Progenitor cell of endocrine pancreas (in vitro differentiated cells): ENCODE measurements at regions not wholly inside any gene's neighbourhood (a gene's known extent, or its start where the extent isn't known, plus 50 kb on each side); places are given as distances from the start of the nearest gene placed in this dataset.

Experiments used
- DNase-seq: peaks from one replicate; pipeline ENCODE4 v3.0.0; 2021; ENCODE audit warnings: low spot score; ENCODE audit not compliant: unreplicated experiment
- H3K27ac Mint-ChIP-seq: 2 replicates; pipeline ENCODE4 v1.8.0; 2021; ENCODE audit warnings: mild to moderate bottlenecking, moderate library complexity, mixed read lengths
- H3K27me3 Mint-ChIP-seq: 2 replicates; pipeline ENCODE4 v1.8.0; 2021; ENCODE audit warnings: mixed read lengths
- H3K36me3 Mint-ChIP-seq: 2 replicates; pipeline ENCODE4 v1.8.0; 2022; ENCODE audit warnings: mixed read lengths; ENCODE audit not compliant: insufficient read depth
- H3K4me1 Mint-ChIP-seq: 2 replicates; pipeline ENCODE4 v1.8.0; 2021; ENCODE audit warnings: low read depth, mixed read lengths
- H3K4me3 Mint-ChIP-seq: 2 replicates; pipeline ENCODE4 v1.8.0; 2021; ENCODE audit warnings: low read depth, mild to moderate bottlenecking, moderate library complexity, mixed read lengths
- H3K9me3 Mint-ChIP-seq: 2 replicates; pipeline ENCODE4 v1.8.0; 2021; ENCODE audit warnings: low read depth, mixed read lengths
- TF ChIP-seq, protein P1 (sequence below): fragments of 200-600 bp; sonication (generic); IDR thresholded peaks from one replicate; pipeline ENCODE4 v1.5.0; 2021; ENCODE audit warnings: antibody characterized with exemption, mild to moderate bottlenecking; ENCODE audit not compliant: unreplicated experiment

DNA sequence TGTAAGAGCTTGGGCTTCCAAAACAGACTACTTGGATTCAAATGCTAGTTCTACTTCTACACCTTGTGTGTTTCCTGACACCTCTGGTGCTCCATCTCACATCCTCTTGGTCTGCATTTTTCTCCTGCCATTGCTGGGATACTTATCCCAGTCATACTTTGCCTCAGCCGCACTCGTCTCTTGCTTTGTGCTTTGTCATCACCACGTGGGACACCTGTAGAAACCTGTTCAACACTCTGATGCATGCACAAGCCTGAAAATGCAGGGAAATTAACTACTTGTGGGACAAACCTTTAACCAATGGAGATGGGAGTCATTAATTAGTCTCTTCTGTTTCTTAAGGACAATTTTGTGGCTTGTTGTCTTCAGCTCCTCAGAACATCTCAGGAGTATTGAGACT is 94.2 kb upstream of the PHYHIPL start:
- Mint-ChIP-seq H3K9me3 (no peaks in the 10 kb centered on the region), H3K27ac (no peak overlapping the region), H3K4me3 (no peak overlapping the region), H3K4me1 (peaks cover 10% of the 10 kb centered on the region), H3K27me3 (peaks cover 2% of the 10 kb centered on the region), H3K36me3 (no peaks in the 10 kb centered on the region)
- TF ChIP-seq, protein P1, sequence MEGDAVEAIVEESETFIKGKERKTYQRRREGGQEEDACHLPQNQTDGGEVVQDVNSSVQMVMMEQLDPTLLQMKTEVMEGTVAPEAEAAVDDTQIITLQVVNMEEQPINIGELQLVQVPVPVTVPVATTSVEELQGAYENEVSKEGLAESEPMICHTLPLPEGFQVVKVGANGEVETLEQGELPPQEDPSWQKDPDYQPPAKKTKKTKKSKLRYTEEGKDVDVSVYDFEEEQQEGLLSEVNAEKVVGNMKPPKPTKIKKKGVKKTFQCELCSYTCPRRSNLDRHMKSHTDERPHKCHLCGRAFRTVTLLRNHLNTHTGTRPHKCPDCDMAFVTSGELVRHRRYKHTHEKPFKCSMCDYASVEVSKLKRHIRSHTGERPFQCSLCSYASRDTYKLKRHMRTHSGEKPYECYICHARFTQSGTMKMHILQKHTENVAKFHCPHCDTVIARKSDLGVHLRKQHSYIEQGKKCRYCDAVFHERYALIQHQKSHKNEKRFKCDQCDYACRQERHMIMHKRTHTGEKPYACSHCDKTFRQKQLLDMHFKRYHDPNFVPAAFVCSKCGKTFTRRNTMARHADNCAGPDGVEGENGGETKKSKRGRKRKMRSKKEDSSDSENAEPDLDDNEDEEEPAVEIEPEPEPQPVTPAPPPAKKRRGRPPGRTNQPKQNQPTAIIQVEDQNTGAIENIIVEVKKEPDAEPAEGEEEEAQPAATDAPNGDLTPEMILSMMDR = no peak
- no peak for DNase-seq

DNA sequence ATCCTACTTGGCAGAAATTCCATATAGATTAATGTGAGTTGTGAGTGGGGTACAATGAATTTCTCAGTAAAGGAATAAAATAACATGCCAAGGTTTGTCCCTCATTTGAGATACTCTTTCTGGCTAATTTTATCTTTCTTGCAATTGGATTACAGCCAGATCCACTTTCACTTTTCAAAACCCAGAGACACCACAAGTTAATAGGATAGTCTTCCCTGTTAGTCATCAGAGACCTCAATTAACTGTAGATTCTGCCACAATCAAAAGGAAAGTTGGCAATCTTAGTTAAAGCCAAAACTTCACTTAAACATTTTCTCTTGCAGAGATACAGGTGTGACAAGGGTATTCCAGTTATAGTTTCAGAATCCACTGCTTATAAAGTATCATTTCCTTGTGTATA is 91.4 kb upstream of the PHYHIPL start:
- H3K9me3 Mint-ChIP-seq = no peaks in the 10 kb centered on the region
- TF ChIP-seq, protein P1 = no peak
- peaks cover 3% of the 10 kb centered on the region for H3K4me1 Mint-ChIP-seq
- H3K36me3 Mint-ChIP-seq = no peaks in the 10 kb centered on the region
- peaks cover 2% of the 10 kb centered on the region for H3K27me3 Mint-ChIP-seq
- DNase-seq = no peak
- H3K4me3 Mint-ChIP-seq = no peak overlapping the region
- no peak overlapping the region for H3K27ac Mint-ChIP-seq

DNA sequence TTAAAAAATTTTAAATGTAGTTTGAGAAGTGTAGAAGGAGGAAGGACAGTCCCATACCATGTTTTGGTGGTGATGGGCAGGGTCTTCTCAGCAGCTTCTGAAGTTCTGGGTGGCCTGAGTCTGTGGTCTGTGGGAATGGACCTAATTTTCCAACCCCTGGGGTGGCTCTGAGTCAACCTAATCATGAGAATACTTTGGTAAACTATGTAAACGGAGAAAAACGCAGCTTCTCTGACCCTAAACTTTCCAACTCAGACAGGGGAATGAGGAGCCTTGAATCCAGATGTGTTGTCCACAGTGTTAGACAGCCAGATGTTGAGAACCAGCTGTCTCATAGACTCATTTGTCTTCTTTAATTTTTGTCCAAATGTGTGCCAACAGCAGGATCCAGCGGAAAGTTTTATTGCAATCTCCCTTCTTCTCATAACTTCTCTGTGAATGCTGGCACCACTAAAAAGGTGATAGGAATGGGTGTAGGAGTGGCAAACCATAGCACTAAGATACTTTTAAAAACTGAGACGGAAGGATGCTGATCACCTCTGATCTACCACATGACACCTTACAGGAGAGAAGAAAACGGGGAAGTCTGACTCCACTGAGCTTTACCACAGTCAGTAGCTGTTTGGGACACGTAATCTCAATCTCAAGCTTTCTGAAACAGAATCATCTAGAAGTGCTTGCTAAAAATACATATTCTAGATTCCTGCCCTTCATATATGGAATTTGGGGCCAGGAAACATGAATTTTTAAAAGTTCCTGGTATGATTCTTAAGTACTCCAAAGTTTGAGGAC is 90.5 kb upstream of the PHYHIPL start:
- DNase-seq = no peak
- Mint-ChIP-seq H3K27me3 (peaks cover 2% of the 10 kb centered on the region), H3K27ac (no peak overlapping the region), H3K9me3 (no peaks in the 10 kb centered on the region), H3K36me3 (no peaks in the 10 kb centered on the region), H3K4me3 (no peak overlapping the region), H3K4me1 (no peaks in the 10 kb centered on the region)
- TF ChIP-seq, protein P1 = no peak

DNA sequence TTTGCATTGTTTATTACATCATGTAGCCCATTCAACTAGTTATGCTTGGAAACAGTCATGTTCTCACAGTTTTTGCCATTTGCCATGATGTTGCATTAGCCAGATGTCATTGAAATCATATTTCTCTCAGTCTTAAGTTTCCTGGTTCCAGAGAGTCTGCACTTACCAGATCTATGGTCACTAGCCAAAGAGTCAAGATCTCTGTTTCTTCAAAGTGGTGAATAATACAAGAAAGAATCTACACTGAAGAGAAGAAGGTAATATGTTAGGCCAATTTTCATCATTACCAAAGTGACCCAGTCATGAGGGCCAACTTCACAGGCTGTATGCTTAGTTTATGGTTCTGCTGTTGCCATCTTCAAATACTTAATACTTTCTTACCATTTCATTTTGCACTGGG is 89.0 kb upstream of the PHYHIPL start:
- no peaks in the 10 kb centered on the region for H3K9me3 Mint-ChIP-seq
- H3K4me3 Mint-ChIP-seq = no peak overlapping the region
- H3K27me3 Mint-ChIP-seq = no peaks in the 10 kb centered on the region
- H3K4me1 Mint-ChIP-seq = no peaks in the 10 kb centered on the region
- no peak for DNase-seq
- no peaks in the 10 kb centered on the region for H3K36me3 Mint-ChIP-seq
- TF ChIP-seq, protein P1 = no peak
- no peak overlapping the region for H3K27ac Mint-ChIP-seq

DNA sequence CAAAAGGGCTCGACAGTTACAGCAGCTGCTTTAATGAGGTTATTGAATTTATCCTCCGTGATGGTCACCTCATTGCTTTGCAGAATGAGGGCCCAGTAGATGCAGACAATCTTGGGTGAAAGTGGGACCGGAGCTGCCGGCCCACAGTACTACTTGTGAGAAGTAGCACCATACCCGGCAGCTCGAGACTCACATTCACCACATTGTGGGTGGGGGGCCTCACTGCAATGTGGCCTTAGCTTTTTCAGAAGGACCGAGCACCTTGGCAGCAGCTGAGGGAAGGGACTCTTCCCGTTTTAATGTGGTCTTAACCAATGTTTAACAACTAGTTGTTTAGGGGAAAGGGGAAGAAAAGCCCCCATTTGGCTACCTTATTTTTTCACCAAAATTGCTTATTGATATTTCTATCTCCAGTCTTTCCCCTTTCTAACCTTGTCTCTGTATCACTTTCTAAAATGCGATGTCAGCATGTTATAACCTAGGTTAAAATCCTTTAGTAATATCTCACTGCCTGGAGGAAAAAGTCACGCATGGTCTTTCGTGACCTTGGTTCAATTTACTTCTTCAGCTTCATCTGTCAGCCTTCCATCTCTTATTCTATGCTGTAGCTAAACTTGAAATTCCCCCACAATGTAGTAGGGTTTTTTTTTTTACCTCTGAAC is 87.4 kb upstream of the PHYHIPL start:
- peaks cover 1% of the 10 kb centered on the region for H3K4me1 Mint-ChIP-seq
- H3K36me3 Mint-ChIP-seq = no peaks in the 10 kb centered on the region
- H3K4me3 Mint-ChIP-seq = no peak overlapping the region
- no peaks in the 10 kb centered on the region for H3K27me3 Mint-ChIP-seq
- H3K27ac Mint-ChIP-seq = no peak overlapping the region
- no peaks in the 10 kb centered on the region for H3K9me3 Mint-ChIP-seq
- DNase-seq = no peak
- TF ChIP-seq, protein P1 = no peak
